Neural cell (in vitro differentiated cells): ENCODE measurements at regions not wholly inside any gene's neighbourhood (a gene's known extent, or its start where the extent isn't known, plus 50 kb on each side); places are given as distances from the start of the nearest gene placed in this dataset.
A peak's percentile ranks its signal among the peaks of the same experiment; 100 is the strongest.

Experiments used
- H2AFZ ChIP-seq: fragments of 200-600, 300-800 bp; sonication (generic), shearing (Covaris generic); 2 replicates; pipeline ENCODE4 v1.6.0; 2014; ENCODE audit warnings: low read depth, mild to moderate bottlenecking, antibody characterized with exemption, low read length, moderate library complexity
- H3F3A ChIP-seq: fragments of 200-600 bp; shearing (Covaris generic); 2 replicates; pipeline ENCODE4 v1.6.1; 2016; ENCODE audit warnings: mild to moderate bottlenecking, moderate library complexity, mixed read lengths, antibody characterized with exemption, low read length; ENCODE audit not compliant: insufficient read depth, poor library complexity, severe bottlenecking
- H3K27ac ChIP-seq: fragments of 200-600, 300-800 bp; sonication (generic), shearing (Covaris generic); 2 replicates; pipeline ENCODE4 v1.5.1; 2014; ENCODE audit warnings: mild to moderate bottlenecking, low read length, moderate library complexity
- H3K27me3 ChIP-seq: fragments of 300-800, 200-600 bp; sonication (generic), shearing (Covaris generic); 2 replicates; pipeline ENCODE4 v1.6.0; 2014; ENCODE audit warnings: mild to moderate bottlenecking, low read depth, low read length, moderate library complexity; ENCODE audit not compliant: insufficient read depth
- H3K36me3 ChIP-seq: fragments of 300-800, 200-600 bp; sonication (generic), shearing (Covaris generic); 2 replicates; pipeline ENCODE4 v1.5.1; 2014; ENCODE audit warnings: mild to moderate bottlenecking, antibody characterized with exemption, low read length, moderate library complexity; ENCODE audit not compliant: insufficient read depth
- H3K4me2 ChIP-seq: fragments of 300-800, 200-600 bp; sonication (generic), shearing (Covaris generic); 2 replicates; pipeline ENCODE4 v1.6.0; 2014; ENCODE audit warnings: mild to moderate bottlenecking, low read length
- H3K4me3 ChIP-seq: fragments of 300-800, 200-600 bp; sonication (generic), shearing (Covaris generic); 2 replicates; pipeline ENCODE4 v1.5.1; 2014; ENCODE audit warnings: mild to moderate bottlenecking, low read length, moderate library complexity
- H3K79me2 ChIP-seq: fragments of 200-600 bp; shearing (Covaris generic); replicated peaks from 2 replicates; pipeline ENCODE4 v1.6.0; 2014; ENCODE audit warnings: mild to moderate bottlenecking, low read length, moderate library complexity; ENCODE audit not compliant: insufficient read depth
- H3K9ac ChIP-seq: fragments of 300-800, 200-600 bp; sonication (generic), shearing (Covaris generic); 2 replicates; pipeline ENCODE4 v1.6.1; 2016; ENCODE audit warnings: mild to moderate bottlenecking, low read length, mixed read lengths
- H3K9me2 ChIP-seq: fragments of 200-600 bp; shearing (Covaris generic); 2 replicates; pipeline ENCODE4 v1.6.1; 2016; ENCODE audit warnings: mild to moderate bottlenecking, low read length, mixed read lengths; ENCODE audit not compliant: insufficient read depth
- H3K9me3 ChIP-seq: fragments of 200-600, 300-800 bp; sonication (generic), shearing (Covaris generic); 2 replicates; pipeline ENCODE4 v1.6.1; 2016; ENCODE audit warnings: mild to moderate bottlenecking, mixed run types, low read length, moderate library complexity, mixed read lengths
- H4K20me1 ChIP-seq: fragments of 200-600 bp; shearing (Covaris generic); 2 replicates; pipeline ENCODE4 v1.6.1; 2016; ENCODE audit warnings: mild to moderate bottlenecking, mixed run types; ENCODE audit not compliant: insufficient read depth
- REST ChIP-seq: IDR thresholded peaks from 2 replicates; pipeline ENCODE4 v1.6.1; 2012; ENCODE audit warnings: borderline replicate concordance
- SMC3 ChIP-seq: fragments of 450-650 bp; conservative IDR thresholded peaks from 2 replicates; pipeline ENCODE4 v1.6.1; 2014; ENCODE audit warnings: antibody characterized with exemption, mild to moderate bottlenecking, moderate library complexity; ENCODE audit not compliant: poor library complexity

- TF ChIP-seq REST = no peak
- no peak for TF ChIP-seq SMC3
These were observed 111.9 kb upstream of the PPARGC1A start (continued) for GRCh38 chr4:24001486-24002329.

GRCh38 chr4:24000470-24000831 is 110.6 kb upstream of the PPARGC1A start:
- Histone ChIP-seq H3K9me3 (no peaks in the 10 kb centered on the region), H3K27me3 (no peaks in the 10 kb centered on the region), H3K27ac (peak overlapping the region; percentile 55), H3K9ac (peak overlapping the region; percentile 33), H3K79me2 (no peaks in the 10 kb centered on the region), H3K9me2 (no peaks in the 10 kb centered on the region), H3F3A (no peaks in the 10 kb centered on the region), H2AFZ (peak overlapping the region; percentile 0), H4K20me1 (no peaks in the 10 kb centered on the region), H3K4me2 (peak overlapping the region; percentile 56), H3K36me3 (no peaks in the 10 kb centered on the region), H3K4me3 (peak overlapping the region; percentile 33)
- no peak for TF ChIP-seq REST

- peak overlapping the region; percentile 56 for H3K4me2 ChIP-seq
- no peaks in the 10 kb centered on the region for H3K9me3 ChIP-seq
- H4K20me1 ChIP-seq = no peaks in the 10 kb centered on the region
- no peaks in the 10 kb centered on the region for H3K27me3 ChIP-seq
- peak overlapping the region; percentile 55 for H3K27ac ChIP-seq
- H3K36me3 ChIP-seq = no peaks in the 10 kb centered on the region
- peak overlapping the region; percentile 33 for H3K4me3 ChIP-seq
- H3K79me2 ChIP-seq = no peaks in the 10 kb centered on the region
- H3K9me2 ChIP-seq = no peaks in the 10 kb centered on the region
- TF ChIP-seq SMC3 = no peak
- no peaks in the 10 kb centered on the region for H3F3A ChIP-seq
- peak overlapping the region; percentile 33 for H3K9ac ChIP-seq
- H2AFZ ChIP-seq = no peak overlapping the region
These were observed 110.0 kb upstream of the PPARGC1A start for GRCh38 chr4:23999714-24000469.
